SU-DHL-6 (cell line): ENCODE measurements at regions not wholly inside any gene's neighbourhood (a gene's known extent, or its start where the extent isn't known, plus 50 kb on each side); places are given as distances from the start of the nearest gene placed in this dataset.

ENCODE experiments used
- H2AFZ ChIP-seq: fragments of 200-600 bp; sonication (generic); 2 replicates; pipeline ENCODE4 v1.6.1; 2014; ENCODE audit warnings: low read depth, mild to moderate bottlenecking, moderate library complexity, mixed read lengths, antibody characterized with exemption, low read length; ENCODE audit not compliant: severe bottlenecking
- H3F3A ChIP-seq: fragments of 200-600 bp; shearing (Covaris generic); 2 replicates; pipeline ENCODE4 v1.6.0; 2016; ENCODE audit warnings: antibody characterized with exemption, mild to moderate bottlenecking; ENCODE audit not compliant: insufficient read depth
- H3K27ac ChIP-seq: fragments of 200-600 bp; sonication (generic); 2 replicates; pipeline ENCODE4 v1.5.1; 2016; ENCODE audit warnings: low read depth, mild to moderate bottlenecking, low read length, moderate library complexity, mixed read lengths
- H3K27me3 ChIP-seq: fragments of 200-600 bp; sonication (generic), shearing (Covaris generic); 2 replicates; pipeline ENCODE4 v1.6.0; 2014; ENCODE audit warnings: mild to moderate bottlenecking, low read length
- H3K36me3 ChIP-seq: fragments of 200-600 bp; sonication (generic); 2 replicates; pipeline ENCODE4 v1.6.1; 2014; ENCODE audit warnings: mild to moderate bottlenecking, low read length, mixed read lengths
- H3K4me2 ChIP-seq: fragments of 300-600, 200-600 bp; shearing (Covaris generic), sonication (generic); 2 replicates; pipeline ENCODE4 v1.6.0; 2014; ENCODE audit warnings: low read length, low read depth, mild to moderate bottlenecking; ENCODE audit not compliant: poor library complexity, severe bottlenecking
- H3K4me3 ChIP-seq: fragments of 200-600 bp; sonication (generic); 2 replicates; pipeline ENCODE4 v1.5.1; 2014; ENCODE audit warnings: antibody characterized with exemption, low read length, mild to moderate bottlenecking, mixed read lengths; ENCODE audit not compliant: insufficient read depth, poor library complexity, severe bottlenecking
- H3K79me2 ChIP-seq: fragments of 200-600 bp; sonication (generic); 2 replicates; pipeline ENCODE4 v1.6.1; 2014; ENCODE audit warnings: mild to moderate bottlenecking, low read length, moderate library complexity; ENCODE audit not compliant: insufficient read depth
- H3K9ac ChIP-seq: fragments of 200-600 bp; sonication (generic); 2 replicates; pipeline ENCODE4 v1.7.0; 2014; ENCODE audit warnings: mild to moderate bottlenecking, low read length
- H3K9me2 ChIP-seq: fragments of 200-600 bp; sonication (generic); replicated peaks from 2 replicates; pipeline ENCODE4 v1.6.1; 2014; ENCODE audit warnings: low read length; ENCODE audit not compliant: insufficient read depth
- H3K9me3 ChIP-seq: fragments of 200-600 bp; sonication (generic); 2 replicates; pipeline ENCODE4 v1.6.1; 2014; ENCODE audit warnings: low read length, mixed read lengths; ENCODE audit not compliant: insufficient read depth
- H4K20me1 ChIP-seq: fragments of 200-600 bp; sonication (generic); 2 replicates; pipeline ENCODE4 v1.6.1; 2014; ENCODE audit warnings: low read depth, mild to moderate bottlenecking, antibody characterized with exemption, low read length, moderate library complexity, mixed read lengths
- EZH2phosphoT487 ChIP-seq: fragments of 200-600 bp; sonication (generic), shearing (Covaris generic); conservative IDR thresholded peaks from 2 replicates; pipeline ENCODE4 v1.6.1; 2018; ENCODE audit warnings: mild to moderate bottlenecking, antibody characterized with exemption, low read length, moderate library complexity, mixed read lengths
- TF ChIP-seq, protein P1 (sequence below): fragments of 200-600 bp; sonication (generic); IDR thresholded peaks from one replicate; pipeline ENCODE4 v1.5.1; 2017; ENCODE audit warnings: antibody characterized with exemption, mild to moderate bottlenecking, low read length, moderate library complexity; ENCODE audit not compliant: insufficient read depth, poor library complexity, severe bottlenecking

DNA sequence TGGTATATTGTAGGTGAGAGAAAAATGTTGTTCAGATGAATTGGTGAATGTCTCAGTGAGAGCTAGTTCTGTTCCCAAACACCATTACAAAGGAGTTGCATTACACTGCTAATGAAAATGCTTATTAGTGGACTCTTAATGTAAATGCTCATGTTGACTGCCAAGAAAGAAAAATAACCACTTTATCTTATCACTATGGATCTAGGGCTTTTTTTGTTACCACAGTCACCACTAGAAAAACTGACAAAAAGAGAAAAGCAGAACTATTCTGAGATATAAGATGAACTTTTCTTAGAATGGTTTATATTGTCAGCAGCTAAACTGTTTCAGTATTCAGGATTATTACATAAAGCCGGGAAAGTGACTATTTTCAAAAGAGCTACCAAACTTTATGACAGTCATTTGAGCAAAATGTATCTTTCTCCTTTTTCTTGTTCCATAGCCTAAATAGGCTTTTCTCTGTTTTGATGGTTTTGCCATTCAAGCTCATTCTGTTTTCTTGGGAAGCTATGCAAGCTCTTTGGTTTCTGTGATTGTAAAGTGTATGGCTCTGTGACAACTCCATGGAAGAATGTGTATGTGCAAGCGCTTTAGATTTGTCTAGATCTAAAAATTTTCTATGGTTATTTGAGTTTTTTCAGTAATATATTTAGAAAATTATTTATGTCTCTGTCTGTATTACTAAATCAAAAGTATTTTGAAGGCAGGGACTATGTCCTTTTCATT lies 64.2 kb upstream of the DPH5 start:
- H3K79me2 ChIP-seq, result no peaks in the 10 kb centered on the region
- no peak overlapping the region for H3K4me3 ChIP-seq
- no peaks in the 10 kb centered on the region for H4K20me1 ChIP-seq
- H3K4me2 ChIP-seq, result no peak overlapping the region
- no peaks in the 10 kb centered on the region for H3K9me2 ChIP-seq
- 0 out of 2 replicates have a peak, but pooled peaks cover 3% of the 10 kb centered on the region for H3K36me3 ChIP-seq
- no peak overlapping the region for H3K27ac ChIP-seq
- H2AFZ ChIP-seq, result no peak overlapping the region
- H3K9ac ChIP-seq, result no peak overlapping the region
- no peaks in the 10 kb centered on the region for H3F3A ChIP-seq
- TF ChIP-seq, protein P1, sequence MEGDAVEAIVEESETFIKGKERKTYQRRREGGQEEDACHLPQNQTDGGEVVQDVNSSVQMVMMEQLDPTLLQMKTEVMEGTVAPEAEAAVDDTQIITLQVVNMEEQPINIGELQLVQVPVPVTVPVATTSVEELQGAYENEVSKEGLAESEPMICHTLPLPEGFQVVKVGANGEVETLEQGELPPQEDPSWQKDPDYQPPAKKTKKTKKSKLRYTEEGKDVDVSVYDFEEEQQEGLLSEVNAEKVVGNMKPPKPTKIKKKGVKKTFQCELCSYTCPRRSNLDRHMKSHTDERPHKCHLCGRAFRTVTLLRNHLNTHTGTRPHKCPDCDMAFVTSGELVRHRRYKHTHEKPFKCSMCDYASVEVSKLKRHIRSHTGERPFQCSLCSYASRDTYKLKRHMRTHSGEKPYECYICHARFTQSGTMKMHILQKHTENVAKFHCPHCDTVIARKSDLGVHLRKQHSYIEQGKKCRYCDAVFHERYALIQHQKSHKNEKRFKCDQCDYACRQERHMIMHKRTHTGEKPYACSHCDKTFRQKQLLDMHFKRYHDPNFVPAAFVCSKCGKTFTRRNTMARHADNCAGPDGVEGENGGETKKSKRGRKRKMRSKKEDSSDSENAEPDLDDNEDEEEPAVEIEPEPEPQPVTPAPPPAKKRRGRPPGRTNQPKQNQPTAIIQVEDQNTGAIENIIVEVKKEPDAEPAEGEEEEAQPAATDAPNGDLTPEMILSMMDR, result no peak
- no peak for TF ChIP-seq EZH2phosphoT487
- H3K27me3 ChIP-seq, result no peaks in the 10 kb centered on the region
- no peaks in the 10 kb centered on the region for H3K9me3 ChIP-seq

DNA sequence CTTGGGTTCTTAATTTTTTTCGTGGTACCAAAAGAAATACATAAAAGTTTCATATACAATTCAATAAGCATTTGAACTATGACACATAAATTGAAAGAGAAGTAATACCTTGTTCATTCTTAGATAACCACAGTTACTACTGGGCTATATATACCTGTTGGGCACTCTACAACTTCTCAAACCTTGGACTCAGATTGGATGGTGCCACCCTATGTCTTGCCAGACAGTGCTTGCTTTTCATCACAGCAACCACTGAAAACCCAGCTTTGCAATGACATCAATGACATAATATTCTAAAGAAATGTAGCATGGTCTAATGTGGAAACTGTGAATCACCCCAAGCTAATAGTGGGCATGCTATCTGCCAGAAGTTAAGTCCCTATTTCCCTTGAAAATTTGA lies 62.8 kb upstream of the DPH5 start:
- H3K4me2 ChIP-seq, result no peak overlapping the region
- no peaks in the 10 kb centered on the region for H3K9me2 ChIP-seq
- no peak overlapping the region for H3K27ac ChIP-seq
- no peaks in the 10 kb centered on the region for H3F3A ChIP-seq
- H4K20me1 ChIP-seq, result no peaks in the 10 kb centered on the region
- H3K4me3 ChIP-seq, result no peak overlapping the region
- H3K27me3 ChIP-seq, result no peaks in the 10 kb centered on the region
- no peaks in the 10 kb centered on the region for H3K79me2 ChIP-seq
- H3K9me3 ChIP-seq, result no peaks in the 10 kb centered on the region
- no peak for TF ChIP-seq EZH2phosphoT487
- TF ChIP-seq, protein P1, result no peak
- no peak overlapping the region for H3K9ac ChIP-seq
- H2AFZ ChIP-seq, result no peak overlapping the region
- H3K36me3 ChIP-seq, result 0 out of 2 replicates have a peak, but pooled peaks cover 3% of the 10 kb centered on the region

- TF ChIP-seq, protein P1, result no peak
- no peak for TF ChIP-seq EZH2phosphoT487
- H3K4me3 ChIP-seq, result no peak overlapping the region
- H3K36me3 ChIP-seq, result 0 out of 2 replicates have a peak, but pooled peaks cover 3% of the 10 kb centered on the region
- H3K9ac ChIP-seq, result no peak overlapping the region
- H3K27me3 ChIP-seq, result no peaks in the 10 kb centered on the region
- H4K20me1 ChIP-seq, result no peaks in the 10 kb centered on the region
- H3K9me3 ChIP-seq, result no peaks in the 10 kb centered on the region
- H3K4me2 ChIP-seq, result no peak overlapping the region
- H3F3A ChIP-seq, result no peaks in the 10 kb centered on the region
- no peak overlapping the region for H3K27ac ChIP-seq
- no peaks in the 10 kb centered on the region for H3K79me2 ChIP-seq
- no peak overlapping the region for H2AFZ ChIP-seq
- H3K9me2 ChIP-seq, result no peaks in the 10 kb centered on the region
Measured at GRCh38 chr1:101086783-101087182, 61.2 kb upstream of the DPH5 start.
